Spleen (tissue), 7 donors: ENCODE measurements at regions not wholly inside any gene's neighbourhood (a gene's known extent, or its start where the extent isn't known, plus 50 kb on each side); places are given as distances from the start of the nearest gene placed in this dataset.
"Not testable (repeated sequence)": the region's sequence is repeated elsewhere in the genome, so short reads cannot be mapped to it uniquely, and the experiment has no call there.

Source experiments
- CTCF ChIP-seq, 11 experiments: fragments of 200-600 bp in 7 of 11; fragments of 450-650 bp in 4 of 11; sonication (generic) in 4 of 11; IDR thresholded peaks in 8 of 11; conservative IDR thresholded peaks in 3 of 11; 1 replicate in 7 of 11; 2 replicates in 4 of 11; pipeline versions ENCODE4 v1.4.0 to v1.8.0; 2016 to 2021; ENCODE audit warnings: antibody characterized with exemption in 11 of 11, inconsistent platforms in 4 of 11, mild to moderate bottlenecking in 1 of 11
- POLR2A ChIP-seq, 3 donors: fragments of 450-650 bp; IDR thresholded peaks; one replicate each; pipeline ENCODE4 v1.5.1; 2017; ENCODE audit warnings: antibody characterized with exemption in 3 of 3, mild to moderate bottlenecking in 1 of 3
- donor health status: DM: no; HTN: no; CAD: no; lungs with moderate emphysema.
- donor health status: DM: no; HTN: no; CAD: no.
- donor health status: DM: no; HTN: no; CAD: no.

- TF ChIP-seq POLR2A (IDR thresholded peaks at IDR 0.05); CTCF (IDR thresholded peaks at IDR 0.05 in 8 of 11, conservative IDR thresholded peaks at IDR 0.05 in 3 of 11): not testable (repeated sequence)
Measured at GRCh38 chr4:8992981-8993380, 121.3 kb upstream of the HMX1 start.
